WTC11 (cell line): ENCODE measurements at regions not wholly inside any gene's neighbourhood (a gene's known extent, or its start where the extent isn't known, plus 50 kb on each side); places are given as distances from the start of the nearest gene placed in this dataset.

Experiments used
- CREM ChIP-seq: sonication (generic); formaldehyde crosslinking; IDR thresholded peaks from 2 replicates; pipeline ENCODE4 v1.8.1; 2022; ENCODE audit warnings: mild to moderate bottlenecking, missing genetic modification reagents, moderate library complexity
- ELF4 ChIP-seq: sonication (generic); formaldehyde crosslinking; IDR thresholded peaks from 2 replicates; pipeline ENCODE4 v1.8.1; 2022; ENCODE audit warnings: low read depth, mild to moderate bottlenecking, moderate library complexity, missing genetic modification reagents
- ETV6 ChIP-seq: sonication (generic); formaldehyde crosslinking; IDR thresholded peaks from 2 replicates; pipeline ENCODE4 v1.8.1; 2022; ENCODE audit warnings: mild to moderate bottlenecking, missing genetic modification reagents
- IRF2 ChIP-seq: sonication (generic); formaldehyde crosslinking; IDR thresholded peaks from 2 replicates; pipeline ENCODE4 v1.8.0; 2022; ENCODE audit warnings: low read depth, missing genetic modification reagents, borderline replicate concordance
- JUN ChIP-seq: sonication (generic); formaldehyde crosslinking; IDR thresholded peaks from 2 replicates; pipeline ENCODE4 v1.8.0; 2023; ENCODE audit warnings: mild to moderate bottlenecking, missing genetic modification reagents
- MYBL2 ChIP-seq: sonication (generic); formaldehyde crosslinking; IDR thresholded peaks from 2 replicates; pipeline ENCODE4 v1.8.1; 2023; ENCODE audit warnings: mild to moderate bottlenecking, moderate library complexity, missing genetic modification reagents
- NFYB ChIP-seq: sonication (generic); formaldehyde crosslinking; conservative IDR thresholded peaks from 2 replicates; pipeline ENCODE4 v1.8.0; 2022; ENCODE audit warnings: low read depth, missing genetic modification reagents
- SP1 ChIP-seq: sonication (generic); formaldehyde crosslinking; conservative IDR thresholded peaks from 2 replicates; pipeline ENCODE4 v1.8.1; 2022; ENCODE audit warnings: missing genetic modification reagents
- TP53 ChIP-seq: sonication (generic); formaldehyde crosslinking; IDR thresholded peaks from 2 replicates; pipeline ENCODE4 v1.8.1; 2023; ENCODE audit warnings: mild to moderate bottlenecking, missing genetic modification reagents
- USF1 ChIP-seq: sonication (generic); formaldehyde crosslinking; IDR thresholded peaks from 2 replicates; pipeline ENCODE4 v1.8.0; 2022; ENCODE audit warnings: mild to moderate bottlenecking, missing genetic modification reagents
- USF2 ChIP-seq: sonication (generic); formaldehyde crosslinking; IDR thresholded peaks from 2 replicates; pipeline ENCODE4 v1.8.1; 2023; ENCODE audit warnings: mild to moderate bottlenecking, missing genetic modification reagents, moderate library complexity
- ZNF232 ChIP-seq: sonication (generic); formaldehyde crosslinking; IDR thresholded peaks from 2 replicates; pipeline ENCODE4 v1.8.0; 2022; ENCODE audit warnings: mild to moderate bottlenecking, missing genetic modification reagents
- TF ChIP-seq, protein P1 (sequence below): fragments of 200-600 bp; IDR thresholded peaks from 2 replicates; pipeline ENCODE4 v1.8.0; 2022; ENCODE audit warnings: antibody characterized with exemption
- TF ChIP-seq, protein P2 (sequence below): sonication (generic); formaldehyde crosslinking; IDR thresholded peaks from 2 replicates; pipeline ENCODE4 v1.8.0; 2022; ENCODE audit warnings: mild to moderate bottlenecking, missing genetic modification reagents

DNA sequence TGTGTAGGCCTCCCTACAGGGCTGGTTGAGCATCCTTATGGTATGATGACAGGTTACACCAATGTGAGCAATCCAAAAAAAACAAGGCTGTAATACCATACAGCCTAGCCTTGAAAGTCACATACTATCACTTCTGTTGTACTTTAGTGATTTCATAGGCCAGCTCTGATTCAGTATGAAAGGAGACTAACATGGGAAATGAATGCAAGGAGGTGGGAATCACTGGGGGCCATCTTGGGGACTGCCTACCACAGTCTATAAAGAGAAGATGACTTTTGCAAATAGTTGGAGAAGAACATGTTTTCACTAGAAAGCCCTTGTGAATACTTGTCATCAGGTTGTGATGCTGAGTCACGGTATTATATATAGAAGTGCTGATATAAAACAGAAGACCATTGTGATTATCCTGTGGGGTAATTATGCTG is 270.7 kb downstream of the S1PR1 start:
- TF ChIP-seq, protein P1, sequence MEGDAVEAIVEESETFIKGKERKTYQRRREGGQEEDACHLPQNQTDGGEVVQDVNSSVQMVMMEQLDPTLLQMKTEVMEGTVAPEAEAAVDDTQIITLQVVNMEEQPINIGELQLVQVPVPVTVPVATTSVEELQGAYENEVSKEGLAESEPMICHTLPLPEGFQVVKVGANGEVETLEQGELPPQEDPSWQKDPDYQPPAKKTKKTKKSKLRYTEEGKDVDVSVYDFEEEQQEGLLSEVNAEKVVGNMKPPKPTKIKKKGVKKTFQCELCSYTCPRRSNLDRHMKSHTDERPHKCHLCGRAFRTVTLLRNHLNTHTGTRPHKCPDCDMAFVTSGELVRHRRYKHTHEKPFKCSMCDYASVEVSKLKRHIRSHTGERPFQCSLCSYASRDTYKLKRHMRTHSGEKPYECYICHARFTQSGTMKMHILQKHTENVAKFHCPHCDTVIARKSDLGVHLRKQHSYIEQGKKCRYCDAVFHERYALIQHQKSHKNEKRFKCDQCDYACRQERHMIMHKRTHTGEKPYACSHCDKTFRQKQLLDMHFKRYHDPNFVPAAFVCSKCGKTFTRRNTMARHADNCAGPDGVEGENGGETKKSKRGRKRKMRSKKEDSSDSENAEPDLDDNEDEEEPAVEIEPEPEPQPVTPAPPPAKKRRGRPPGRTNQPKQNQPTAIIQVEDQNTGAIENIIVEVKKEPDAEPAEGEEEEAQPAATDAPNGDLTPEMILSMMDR: no peak
- no peak for TF ChIP-seq ETV6 (CRISPR knock-in tag)
- no peak for TF ChIP-seq CREM (CRISPR knock-in tag)
- TF ChIP-seq IRF2: no peak
- TF ChIP-seq, protein P2, sequence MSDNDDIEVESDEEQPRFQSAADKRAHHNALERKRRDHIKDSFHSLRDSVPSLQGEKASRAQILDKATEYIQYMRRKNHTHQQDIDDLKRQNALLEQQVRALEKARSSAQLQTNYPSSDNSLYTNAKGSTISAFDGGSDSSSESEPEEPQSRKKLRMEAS (CRISPR knock-in tag): no peak
- TF ChIP-seq TP53: no peak
- no peak for TF ChIP-seq MYBL2 (CRISPR knock-in tag)
- TF ChIP-seq JUN: no peak
- TF ChIP-seq ZNF232 (CRISPR knock-in tag): no peak
- no peak for TF ChIP-seq ELF4
- TF ChIP-seq SP1 (CRISPR knock-in tag): no peak
- TF ChIP-seq USF2 (CRISPR knock-in tag): no peak
- TF ChIP-seq NFYB (CRISPR knock-in tag): no peak
- no peak for TF ChIP-seq USF1 (CRISPR knock-in tag)
